ENCODE measurements at regions not wholly inside any gene's neighbourhood (a gene's known extent, or its start where the extent isn't known, plus 50 kb on each side); places are given as distances from the start of the nearest gene placed in this dataset.

GRCh38 chr2:215529271-215529670 is 93.4 kb upstream of the FN1 start (continued):
- TF ChIP-seq, protein P1, sequence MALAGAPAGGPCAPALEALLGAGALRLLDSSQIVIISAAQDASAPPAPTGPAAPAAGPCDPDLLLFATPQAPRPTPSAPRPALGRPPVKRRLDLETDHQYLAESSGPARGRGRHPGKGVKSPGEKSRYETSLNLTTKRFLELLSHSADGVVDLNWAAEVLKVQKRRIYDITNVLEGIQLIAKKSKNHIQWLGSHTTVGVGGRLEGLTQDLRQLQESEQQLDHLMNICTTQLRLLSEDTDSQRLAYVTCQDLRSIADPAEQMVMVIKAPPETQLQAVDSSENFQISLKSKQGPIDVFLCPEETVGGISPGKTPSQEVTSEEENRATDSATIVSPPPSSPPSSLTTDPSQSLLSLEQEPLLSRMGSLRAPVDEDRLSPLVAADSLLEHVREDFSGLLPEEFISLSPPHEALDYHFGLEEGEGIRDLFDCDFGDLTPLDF (CRISPR knock-in tag; IDR thresholded peaks at IDR 0.05): no peak
- TF ChIP-seq ZNF549 (CRISPR knock-in tag; IDR thresholded peaks at IDR 0.05) (no peak), AGO1 (IDR thresholded peaks at IDR 0.05; ENCODE audit: low read depth, low read length, poor library complexity, severe bottlenecking) (no peak), ZNF713 (CRISPR knock-in tag; IDR thresholded peaks at IDR 0.05) (no peak), NKX3-1 (CRISPR knock-in tag; IDR thresholded peaks at IDR 0.05) (no peak), MBNL3 (CRISPR knock-in tag; conservative IDR thresholded peaks at IDR 0.05) (no peak), ZNF350 (CRISPR knock-in tag; IDR thresholded peaks at IDR 0.05; ENCODE audit: borderline replicate concordance, low read depth) (no peak), GATA4 (IDR thresholded peaks at IDR 0.05; ENCODE audit: borderline replicate concordance, low read depth) (no peak), EED (CRISPR knock-in tag; IDR thresholded peaks at IDR 0.05) (no peak), IRF2 (CRISPR knock-in tag; IDR thresholded peaks at IDR 0.05) (peak; percentile 31; the same call in 1 of the 2 replicates), ATF4 (CRISPR knock-in tag; IDR thresholded peaks at IDR 0.05) (peak in 1 of 2 experiments; percentile 67; a peak in 2 of 4 replicates), RAD21 (CRISPR knock-in tag; IDR thresholded peaks at IDR 0.05) (no peak), ZNF639 (CRISPR knock-in tag; conservative IDR thresholded peaks at IDR 0.05) (no peak)
- TF ChIP-seq, protein P2, sequence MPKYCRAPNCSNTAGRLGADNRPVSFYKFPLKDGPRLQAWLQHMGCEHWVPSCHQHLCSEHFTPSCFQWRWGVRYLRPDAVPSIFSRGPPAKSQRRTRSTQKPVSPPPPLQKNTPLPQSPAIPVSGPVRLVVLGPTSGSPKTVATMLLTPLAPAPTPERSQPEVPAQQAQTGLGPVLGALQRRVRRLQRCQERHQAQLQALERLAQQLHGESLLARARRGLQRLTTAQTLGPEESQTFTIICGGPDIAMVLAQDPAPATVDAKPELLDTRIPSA (CRISPR knock-in tag; IDR thresholded peaks at IDR 0.05; ENCODE audit: borderline replicate concordance): no peak

Measured in HepG2 (cell line).